Peyer's patch (tissue), 4 donors: ENCODE measurements at regions not wholly inside any gene's neighbourhood (a gene's known extent, or its start where the extent isn't known, plus 50 kb on each side); places are given as distances from the start of the nearest gene placed in this dataset.

Experiments
- POLR2A ChIP-seq, 2 donors: fragments of 450-650 bp; IDR thresholded peaks; one replicate each; pipeline ENCODE4 v1.5.1; 2017; ENCODE audit warnings: antibody characterized with exemption in 2 of 2, mild to moderate bottlenecking in 2 of 2, moderate library complexity in 2 of 2
- TF ChIP-seq, protein P1 (sequence below), 6 experiments: fragments of 450-650 bp in 4 of 6; fragments of 200-600 bp in 2 of 6; sonication (generic) in 1 of 6; IDR thresholded peaks; one replicate each; pipeline ENCODE4 v1.5.1; 2017 to 2019; ENCODE audit warnings: antibody characterized with exemption in 6 of 6, mild to moderate bottlenecking in 3 of 6, moderate library complexity in 1 of 6

DNA sequence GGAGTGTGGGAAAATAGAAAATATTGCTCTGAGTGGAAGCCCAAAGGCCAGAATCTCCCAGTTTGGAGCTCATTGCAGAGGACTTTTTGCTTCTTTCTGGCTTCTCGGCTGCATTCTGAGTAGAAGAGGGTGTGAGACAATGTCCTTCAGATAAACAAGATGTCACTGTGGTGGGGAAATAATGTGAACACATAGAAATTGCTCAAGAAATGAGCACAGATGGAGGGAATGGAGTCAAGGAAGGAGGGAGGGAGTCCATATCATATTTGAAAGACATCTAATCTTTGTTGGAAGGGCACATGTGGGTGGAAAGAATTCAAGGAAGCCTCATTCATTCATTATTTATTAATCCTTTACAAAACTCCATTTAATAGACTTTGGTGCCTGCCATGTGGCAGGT is 145.3 kb downstream of the FAM43A start:
- TF ChIP-seq, protein P1, sequence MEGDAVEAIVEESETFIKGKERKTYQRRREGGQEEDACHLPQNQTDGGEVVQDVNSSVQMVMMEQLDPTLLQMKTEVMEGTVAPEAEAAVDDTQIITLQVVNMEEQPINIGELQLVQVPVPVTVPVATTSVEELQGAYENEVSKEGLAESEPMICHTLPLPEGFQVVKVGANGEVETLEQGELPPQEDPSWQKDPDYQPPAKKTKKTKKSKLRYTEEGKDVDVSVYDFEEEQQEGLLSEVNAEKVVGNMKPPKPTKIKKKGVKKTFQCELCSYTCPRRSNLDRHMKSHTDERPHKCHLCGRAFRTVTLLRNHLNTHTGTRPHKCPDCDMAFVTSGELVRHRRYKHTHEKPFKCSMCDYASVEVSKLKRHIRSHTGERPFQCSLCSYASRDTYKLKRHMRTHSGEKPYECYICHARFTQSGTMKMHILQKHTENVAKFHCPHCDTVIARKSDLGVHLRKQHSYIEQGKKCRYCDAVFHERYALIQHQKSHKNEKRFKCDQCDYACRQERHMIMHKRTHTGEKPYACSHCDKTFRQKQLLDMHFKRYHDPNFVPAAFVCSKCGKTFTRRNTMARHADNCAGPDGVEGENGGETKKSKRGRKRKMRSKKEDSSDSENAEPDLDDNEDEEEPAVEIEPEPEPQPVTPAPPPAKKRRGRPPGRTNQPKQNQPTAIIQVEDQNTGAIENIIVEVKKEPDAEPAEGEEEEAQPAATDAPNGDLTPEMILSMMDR (IDR thresholded peaks at IDR 0.05) = no peak
- TF ChIP-seq POLR2A (IDR thresholded peaks at IDR 0.05) = no peak
